ENCODE measurements at regions not wholly inside any gene's neighbourhood (a gene's known extent, or its start where the extent isn't known, plus 50 kb on each side); places are given as distances from the start of the nearest gene placed in this dataset.

DNA sequence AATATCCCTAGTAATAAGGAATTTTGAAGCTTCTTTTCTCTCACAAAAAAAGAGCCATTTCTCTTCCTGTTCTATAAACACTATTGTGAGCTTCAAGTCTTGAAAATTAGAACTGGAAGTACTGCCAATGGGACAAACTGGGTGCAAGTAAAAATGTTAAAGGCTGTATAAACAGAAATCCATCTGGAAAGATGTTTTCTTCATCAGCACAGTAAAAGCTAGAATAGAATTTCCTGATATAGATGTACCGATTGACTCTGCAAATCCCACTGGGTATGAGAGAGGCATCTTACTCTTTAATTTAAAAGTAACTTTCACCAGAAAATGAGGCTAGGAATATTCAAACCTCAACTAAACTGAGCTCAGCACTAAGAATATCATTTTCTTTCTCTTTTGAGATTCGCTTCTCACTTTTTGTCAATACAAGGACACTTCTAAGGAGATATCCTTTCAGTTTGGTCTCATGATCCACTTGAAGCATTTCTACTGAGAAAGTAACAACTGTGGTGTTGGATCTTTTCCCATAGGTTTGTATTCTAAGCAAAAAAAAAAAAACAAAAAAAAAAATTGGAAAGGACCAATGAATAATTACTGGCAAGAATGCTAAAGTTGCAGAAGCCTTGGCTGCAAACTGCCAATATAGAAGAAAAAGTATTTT lies 169.0 kb upstream of the PRDM1 start:
- H3K27me3 ChIP-seq, result no peaks in the 10 kb centered on the region
- H3K4me1 ChIP-seq (ENCODE audit: control insufficient read depth in 1 of 2, insufficient read depth in 1 of 2, low read depth in 1 of 2, low read length in 1 of 2), result no peaks in the 10 kb centered on the region
- TF ChIP-seq, protein P1, sequence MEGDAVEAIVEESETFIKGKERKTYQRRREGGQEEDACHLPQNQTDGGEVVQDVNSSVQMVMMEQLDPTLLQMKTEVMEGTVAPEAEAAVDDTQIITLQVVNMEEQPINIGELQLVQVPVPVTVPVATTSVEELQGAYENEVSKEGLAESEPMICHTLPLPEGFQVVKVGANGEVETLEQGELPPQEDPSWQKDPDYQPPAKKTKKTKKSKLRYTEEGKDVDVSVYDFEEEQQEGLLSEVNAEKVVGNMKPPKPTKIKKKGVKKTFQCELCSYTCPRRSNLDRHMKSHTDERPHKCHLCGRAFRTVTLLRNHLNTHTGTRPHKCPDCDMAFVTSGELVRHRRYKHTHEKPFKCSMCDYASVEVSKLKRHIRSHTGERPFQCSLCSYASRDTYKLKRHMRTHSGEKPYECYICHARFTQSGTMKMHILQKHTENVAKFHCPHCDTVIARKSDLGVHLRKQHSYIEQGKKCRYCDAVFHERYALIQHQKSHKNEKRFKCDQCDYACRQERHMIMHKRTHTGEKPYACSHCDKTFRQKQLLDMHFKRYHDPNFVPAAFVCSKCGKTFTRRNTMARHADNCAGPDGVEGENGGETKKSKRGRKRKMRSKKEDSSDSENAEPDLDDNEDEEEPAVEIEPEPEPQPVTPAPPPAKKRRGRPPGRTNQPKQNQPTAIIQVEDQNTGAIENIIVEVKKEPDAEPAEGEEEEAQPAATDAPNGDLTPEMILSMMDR (IDR thresholded peaks at IDR 0.05), result no peak
- no peaks in the 10 kb centered on the region for H3K36me3 ChIP-seq
- no peaks in the 10 kb centered on the region for H3K9me3 ChIP-seq
- no peak overlapping the region for H3K4me3 ChIP-seq (ENCODE audit: low read depth in 1 of 2, low read length in 1 of 2)
- no peak overlapping the region for H3K27ac ChIP-seq

DNA sequence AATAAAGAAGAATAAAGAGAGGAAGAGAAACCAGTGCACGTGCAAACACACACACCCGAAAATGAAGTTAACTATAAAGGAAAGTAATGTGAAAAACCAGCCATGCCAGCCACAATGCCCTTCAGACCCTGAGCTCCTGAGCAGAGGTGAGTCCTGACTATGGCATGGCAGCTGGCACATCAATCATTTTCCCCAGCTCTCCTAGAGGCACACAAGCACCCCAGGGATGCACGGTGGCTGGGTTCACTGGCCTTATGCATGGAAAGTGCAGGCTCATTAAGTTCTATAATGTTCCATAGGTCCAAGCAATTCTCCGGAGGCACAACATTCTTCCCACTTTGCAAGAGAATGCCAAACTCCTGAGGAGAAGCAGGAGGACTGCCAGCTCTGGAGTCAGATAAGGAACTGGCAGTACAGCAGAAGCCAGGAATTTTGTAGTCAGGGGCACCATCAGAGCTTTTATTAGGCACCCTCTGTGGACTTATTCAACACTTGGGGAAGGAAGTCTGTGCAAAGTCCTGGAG lies 175.0 kb upstream of the PRDM1 start:
- TF ChIP-seq, protein P1 (IDR thresholded peaks at IDR 0.05), result no peak
- Histone ChIP-seq H3K9me3 (no peaks in the 10 kb centered on the region), H3K27me3 (no peaks in the 10 kb centered on the region)

DNA sequence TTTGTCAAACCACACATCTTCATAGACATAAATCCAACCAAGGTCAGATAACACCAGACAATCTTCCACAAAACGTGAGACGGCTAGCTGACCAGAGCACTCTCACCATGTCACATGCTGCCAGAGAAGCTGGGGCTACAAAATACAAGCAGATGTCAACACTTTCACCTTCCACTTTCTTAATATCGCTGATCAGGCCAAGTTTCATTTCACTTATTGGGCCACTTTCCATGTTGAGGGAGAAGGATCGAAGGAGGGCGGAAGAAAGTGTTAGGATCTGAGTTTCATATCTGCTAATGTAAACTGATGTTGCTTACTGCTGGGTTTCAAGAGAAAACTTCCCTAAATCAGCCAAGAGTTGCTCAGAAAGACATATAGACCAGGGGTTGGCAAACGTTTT lies 177.0 kb upstream of the PRDM1 start:
- no peak overlapping the region for H3K4me3 ChIP-seq (ENCODE audit: low read depth in 1 of 2, low read length in 1 of 2)
- no peak overlapping the region for H3K27ac ChIP-seq
- no peaks in the 10 kb centered on the region for H3K27me3 ChIP-seq
- H3K9me3 ChIP-seq, result no peaks in the 10 kb centered on the region
- TF ChIP-seq, protein P1 (IDR thresholded peaks at IDR 0.05), result no peak
- H3K4me1 ChIP-seq (ENCODE audit: control insufficient read depth in 1 of 2, insufficient read depth in 1 of 2, low read depth in 1 of 2, low read length in 1 of 2), result peaks cover 5 to 12% of the 10 kb centered on the region in 2 experiments
- H3K36me3 ChIP-seq, result no peaks in the 10 kb centered on the region

More for the DNA sequence above, 175.0 kb upstream of the PRDM1 start:
- H3K27ac ChIP-seq, result no peak overlapping the region
- H3K4me3 ChIP-seq (ENCODE audit: low read depth in 1 of 2, low read length in 1 of 2), result no peak overlapping the region
- peaks cover 5 to 12% of the 10 kb centered on the region in 2 experiments for H3K4me1 ChIP-seq (ENCODE audit: control insufficient read depth in 1 of 2, insufficient read depth in 1 of 2, low read depth in 1 of 2, low read length in 1 of 2)
- no peaks in the 10 kb centered on the region for H3K36me3 ChIP-seq

DNA sequence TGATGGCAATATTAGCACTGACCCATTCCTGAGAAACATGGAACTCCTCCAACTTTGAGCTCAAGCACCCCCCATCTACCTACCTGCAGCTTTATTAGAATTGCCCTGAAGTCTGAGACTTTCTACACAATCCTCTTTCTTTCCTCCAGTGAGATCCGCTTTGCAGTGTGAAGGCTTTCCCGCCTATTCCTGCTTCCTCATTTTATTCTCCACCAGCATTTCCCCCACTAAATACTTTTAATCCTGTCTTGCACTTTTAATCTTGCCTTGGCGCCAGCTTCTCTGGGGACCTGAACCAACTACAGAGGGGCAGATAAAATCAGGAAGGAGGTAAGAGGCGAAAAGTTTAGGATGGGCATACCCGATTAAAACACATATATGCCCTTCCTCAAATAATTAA lies 178.1 kb upstream of the PRDM1 start:
- Histone ChIP-seq H3K9me3 (no peaks in the 10 kb centered on the region), H3K36me3 (no peaks in the 10 kb centered on the region), H3K27me3 (no peaks in the 10 kb centered on the region), H3K4me3 (ENCODE audit: low read depth in 1 of 2, low read length in 1 of 2) (no peak overlapping the region), H3K4me1 (ENCODE audit: control insufficient read depth in 1 of 2, insufficient read depth in 1 of 2, low read depth in 1 of 2, low read length in 1 of 2) (peaks cover 5 to 12% of the 10 kb centered on the region in 2 experiments), H3K27ac (no peak overlapping the region)
- TF ChIP-seq, protein P1 (IDR thresholded peaks at IDR 0.05), result no peak

DNA sequence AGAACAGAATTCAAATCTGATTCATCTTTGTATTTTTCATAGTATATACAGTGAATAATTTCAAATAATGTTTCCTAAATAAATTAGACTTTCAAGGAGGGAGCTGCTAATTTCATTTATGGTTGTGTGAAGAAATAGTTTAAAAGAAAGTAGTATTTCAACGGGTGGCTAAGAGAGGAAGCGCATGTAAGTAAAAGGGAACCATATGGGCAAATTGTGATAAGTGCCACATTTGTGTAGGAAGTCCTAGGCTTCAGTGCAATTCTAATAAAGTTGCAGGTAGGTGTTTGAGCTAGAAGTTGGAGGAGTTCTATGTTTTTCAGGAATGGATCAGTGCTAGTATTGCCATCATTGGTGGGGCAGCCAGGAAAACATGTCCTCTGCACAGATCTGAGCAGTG lies 178.8 kb upstream of the PRDM1 start:
- Histone ChIP-seq H3K9me3 (no peaks in the 10 kb centered on the region), H3K27ac (no peak overlapping the region), H3K27me3 (no peaks in the 10 kb centered on the region), H3K36me3 (no peaks in the 10 kb centered on the region), H3K4me1 (ENCODE audit: control insufficient read depth in 1 of 2, insufficient read depth in 1 of 2, low read depth in 1 of 2, low read length in 1 of 2) (peaks cover 5 to 12% of the 10 kb centered on the region in 2 experiments), H3K4me3 (ENCODE audit: low read depth in 1 of 2, low read length in 1 of 2) (no peak overlapping the region)
- TF ChIP-seq, protein P1 (IDR thresholded peaks at IDR 0.05), result no peak
